Panc1 (cell line): ENCODE measurements at regions not wholly inside any gene's neighbourhood (a gene's known extent, or its start where the extent isn't known, plus 50 kb on each side); places are given as distances from the start of the nearest gene placed in this dataset.

Experiments
- ATAC-seq: fragments of 200-7000 bp; cut with Tn5 transposase; 2 replicates; pipeline ENCODE4 v1.9.1; 2020; ENCODE audit warnings: mild to moderate bottlenecking, moderate library complexity
- BruUV-seq: library from RNA; stranded (reverse); fragments of 400-500 nt; replicated peaks from 2 replicates; lab custom pipeline; 2021; lab: Mats Ljungman, UMichigan
- CTCF ChIA-PET: fragments of 300-600 bp; sonication (Branson Sonifier 250); formaldehyde crosslinking; loops from one replicate; lab custom pipeline; 2022; ENCODE audit warnings: antibody characterized with exemption; lab: Charles Lee
- POLR2A ChIA-PET: fragments of 300-600 bp; sonication (Branson Sonifier 250); formaldehyde crosslinking; loops from one replicate; lab custom pipeline; 2022; ENCODE audit warnings: antibody characterized with exemption; lab: Charles Lee
- DNase-seq: peaks from one replicate; pipeline ENCODE4 v3.0.0-alpha.2; 2010; ENCODE audit warnings: low read depth, low spot score
- H3K27ac ChIP-seq: 2 replicates; pipeline ENCODE4 v1.5.1; 2011; ENCODE audit warnings: mild to moderate bottlenecking, low read length, inconsistent platforms
- H3K27me3 ChIP-seq: fragments of 200-500 bp; sonication (Bioruptor generic); 2 replicates; pipeline ENCODE4 v1.6.0; 2014; ENCODE audit warnings: low read length, inconsistent platforms; ENCODE audit not compliant: control insufficient read depth, insufficient read depth
- H3K36me3 ChIP-seq: fragments of 200-500 bp; sonication (Bioruptor generic); 2 replicates; pipeline ENCODE4 v1.5.1; 2014; ENCODE audit warnings: inconsistent platforms, mild to moderate bottlenecking, low read length, moderate library complexity; ENCODE audit not compliant: control insufficient read depth, insufficient read depth
- H3K4me1 ChIP-seq: 2 replicates; pipeline ENCODE4 v1.5.1; 2011; ENCODE audit warnings: inconsistent platforms, mild to moderate bottlenecking, low read length, moderate library complexity; ENCODE audit not compliant: control insufficient read depth, insufficient read depth
- H3K4me3 ChIP-seq, 2 experiments: 2 replicates each; pipeline ENCODE4 v1.5.1; 2011 to 2012; ENCODE audit warnings: low read depth in 2 of 2, low read length in 2 of 2, mild to moderate bottlenecking in 2 of 2, inconsistent platforms in 1 of 2, moderate library complexity in 1 of 2
- H3K9me3 ChIP-seq: fragments of 200-500 bp; sonication (Bioruptor generic); 2 replicates; pipeline ENCODE4 v1.5.1; 2014; ENCODE audit warnings: low read depth, mild to moderate bottlenecking, inconsistent platforms, low read length, moderate library complexity; ENCODE audit not compliant: control insufficient read depth, insufficient read depth
- CTCF ChIP-seq: fragments of 450-650 bp; IDR thresholded peaks from 2 replicates; pipeline ENCODE4 v1.5.1; 2017; ENCODE audit warnings: mild to moderate bottlenecking
- POLR2AphosphoS5 ChIP-seq: IDR thresholded peaks from 2 replicates; pipeline ENCODE4 v1.6.1; 2012; ENCODE audit warnings: mild to moderate bottlenecking, low read depth, low read length, moderate library complexity
- REST ChIP-seq, 2 experiments: IDR thresholded peaks; 2 replicates each; pipeline ENCODE4 v1.6.1; 2011 to 2012; ENCODE audit warnings: low read depth in 2 of 2, control low read depth in 1 of 2, low read length in 1 of 2, mild to moderate bottlenecking in 1 of 2, moderate library complexity in 1 of 2; ENCODE audit not compliant: insufficient read depth in 1 of 2
- SIN3A ChIP-seq: IDR thresholded peaks from 2 replicates; pipeline ENCODE4 v1.6.1; 2012; ENCODE audit warnings: low read depth, mild to moderate bottlenecking, low read length, moderate library complexity, borderline replicate concordance; ENCODE audit not compliant: insufficient read depth
- TCF7L2 ChIP-seq: IDR thresholded peaks from 2 replicates; pipeline ENCODE4 v1.6.1; 2011; ENCODE audit warnings: mild to moderate bottlenecking, low read depth, low read length, inconsistent platforms
- in situ Hi-C: cut with HindIII; loops from 2 replicates; pipeline ENCODE4 v1.10.0; 2016; ENCODE audit warnings: low sequenced_read_pairs, low pct_unique_long_range_greater_than_20kb
- intact Hi-C: fragments of 100-400 bp; cut with micrococcal nuclease; formaldehyde crosslinking; loops from one replicate; pipeline ENCODE4 v1.10.0; 2022; ENCODE audit not compliant: unreplicated experiment

- Histone ChIP-seq H3K27ac (no peak overlapping the region), H3K9me3 (no peaks in the 10 kb centered on the region), H3K4me1 (no peaks in the 10 kb centered on the region), H3K36me3 (no peaks in the 10 kb centered on the region), H3K4me3 (no peak overlapping the region), H3K27me3 (no peaks in the 10 kb centered on the region)
- no peak for DNase-seq
- TF ChIP-seq POLR2AphosphoS5 = no peak
- TF ChIP-seq CTCF = no peak
- no peak for TF ChIP-seq SIN3A
- POLR2A ChIA-PET = no interaction called here
- CTCF ChIA-PET = no interaction called here
- intact Hi-C loops (no loop called here), in situ Hi-C loops (no loop called here)
- BruUV-seq = no TSS peak
- no peak for ATAC-seq
Observed at GRCh38 chr5:52731274-52732027, 56.3 kb upstream of the ITGA1 start.

GRCh38 chr5:52734557-52734956 is 53.2 kb upstream of the ITGA1 start:
- TF ChIP-seq CTCF = no peak
- no peak for TF ChIP-seq SIN3A
- TF ChIP-seq POLR2AphosphoS5 = no peak
- H3K36me3 ChIP-seq = no peaks in the 10 kb centered on the region
- no peaks in the 10 kb centered on the region for H3K9me3 ChIP-seq
- in situ Hi-C loops (no loop called here), intact Hi-C loops (no loop called here)
- no peak overlapping the region for H3K27ac ChIP-seq
- no peak overlapping the region for H3K4me3 ChIP-seq
- H3K4me1 ChIP-seq = no peaks in the 10 kb centered on the region
- H3K27me3 ChIP-seq = no peaks in the 10 kb centered on the region
- ATAC-seq = no peak
- ChIA-PET POLR2A (no interaction called here), CTCF (no interaction called here)
- no peak for DNase-seq
- no TSS peak for BruUV-seq

GRCh38 chr5:52735139-52735538 is 52.6 kb upstream of the ITGA1 start:
- Histone ChIP-seq H3K9me3 (no peaks in the 10 kb centered on the region), H3K36me3 (no peaks in the 10 kb centered on the region), H3K4me3 (no peak overlapping the region), H3K27ac (no peak overlapping the region), H3K4me1 (no peaks in the 10 kb centered on the region), H3K27me3 (no peaks in the 10 kb centered on the region)
- in situ Hi-C loops = no loop called here
- DNase-seq (no peak), ATAC-seq (no peak)
- BruUV-seq = no TSS peak
- intact Hi-C loops = no loop called here
- TF ChIP-seq REST (IDR thresholded peaks at IDR 0.05; ENCODE audit: insufficient read depth in 1 of 2, low read depth in 2 of 2, low read length in 1 of 2) = no peak
- TF ChIP-seq POLR2AphosphoS5 = no peak
- TF ChIP-seq TCF7L2 = no peak
- TF ChIP-seq SIN3A = no peak
- no peak for TF ChIP-seq CTCF
- POLR2A ChIA-PET = no interaction called here
- CTCF ChIA-PET = no interaction called here
